Aorta (tissue), 5 donors: ENCODE measurements at regions not wholly inside any gene's neighbourhood (a gene's known extent, or its start where the extent isn't known, plus 50 kb on each side); places are given as distances from the start of the nearest gene placed in this dataset.

Source experiments
- ATAC-seq: fragments of 200-7000 bp; cut with Tn5 transposase; one replicate; pipeline ENCODE4 v1.9.1; 2022; ENCODE audit warnings: moderate library complexity; ENCODE audit not compliant: low FRiP score
- DNase-seq, 2 donors: peaks; one replicate each; pipeline ENCODE4 v3.0.0-alpha.2; 2020
- H3K27ac ChIP-seq, 2 donors: one replicate each; pipeline ENCODE4 v1.5.1; 2013; ENCODE audit warnings: low read length in 2 of 2, mild to moderate bottlenecking in 2 of 2, moderate library complexity in 2 of 2, control low read depth in 1 of 2, inconsistent platforms in 1 of 2, low read depth in 1 of 2
- H3K27me3 ChIP-seq, 2 donors: one replicate each; pipeline ENCODE4 v1.6.1; 2013; ENCODE audit warnings: control low read depth in 1 of 2, low read length in 1 of 2, mild to moderate bottlenecking in 1 of 2, moderate library complexity in 1 of 2; ENCODE audit not compliant: insufficient read depth in 2 of 2, control insufficient read depth in 1 of 2
- H3K36me3 ChIP-seq, 2 donors: one replicate each; pipeline ENCODE4 v1.6.1; 2013; ENCODE audit warnings: control low read depth in 1 of 2, low read length in 1 of 2, mild to moderate bottlenecking in 1 of 2; ENCODE audit not compliant: insufficient read depth in 2 of 2, control insufficient read depth in 1 of 2
- H3K4me1 ChIP-seq, 2 donors: one replicate each; pipeline ENCODE4 v1.6.1; 2013; ENCODE audit warnings: low read length in 2 of 2, control low read depth in 1 of 2, mild to moderate bottlenecking in 1 of 2, moderate library complexity in 1 of 2; ENCODE audit not compliant: insufficient read depth in 2 of 2, control insufficient read depth in 1 of 2
- H3K4me3 ChIP-seq, 2 donors: one replicate each; pipeline ENCODE4 v1.5.1; 2013; ENCODE audit warnings: low read length in 2 of 2, control low read depth in 1 of 2, mild to moderate bottlenecking in 1 of 2
- H3K9me3 ChIP-seq: one replicate; pipeline ENCODE4 v1.6.1; 2013; ENCODE audit warnings: mild to moderate bottlenecking, low read length; ENCODE audit not compliant: control insufficient read depth
- WGBS, 2 donors: extraction: QIAGEN DNeasy Blood & Tissue Kit; methylation state at CpG; one replicate each; pipeline ENCODE4 v1.1.7; 2013; 5-methylcytosine and 5-hydroxymethylcytosine counted together
- intact Hi-C, 2 donors: fragments of 100-400 bp; cut with DNase I; formaldehyde crosslinking; loops; one replicate each; pipeline versions ENCODE4 v1.14.2 to v1.15.0; 2022
- donor health status: healthy with polysubstance abuse.
- donor health status: Bipolar disorder and iron deficiency.
- donor health status: DM: no; HTN: no; CAD: no.
- donor health status: DM: no; HTN: no; CAD: no.
- donor health status: DM: yes; HTN: yes; CAD: no.

DNA sequence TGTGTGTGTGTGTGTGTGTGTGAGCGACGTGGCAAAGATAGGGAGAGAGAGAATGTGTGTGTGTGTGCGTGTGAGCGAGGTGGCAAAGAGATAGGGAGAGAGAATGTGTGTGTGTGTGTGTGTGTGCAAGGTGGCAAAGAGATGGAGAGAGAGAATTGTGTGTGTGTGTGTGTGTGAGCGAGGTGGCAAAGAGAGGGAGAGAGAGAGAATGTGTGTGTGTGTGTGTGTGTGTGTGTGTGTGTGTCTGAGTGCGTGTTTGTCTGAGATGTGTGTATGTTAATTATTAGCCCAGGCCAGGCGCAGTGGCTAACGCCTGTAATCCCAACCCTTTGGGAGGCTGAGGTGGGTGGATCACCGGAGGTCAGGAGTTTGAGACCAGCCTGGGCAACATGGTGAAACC is 154.6 kb upstream of the RGMA start:
- Histone ChIP-seq H3K4me1 (no peaks in the 10 kb centered on the region), H3K4me3 (no peak overlapping the region), H3K9me3 (no peaks in the 10 kb centered on the region), H3K27ac (no peak overlapping the region), H3K27me3 (no peaks in the 10 kb centered on the region), H3K36me3 (no peaks in the 10 kb centered on the region)
- no peak for DNase-seq
- ATAC-seq: no peak
- 77 to 91% methylated on average over 8 to 9 of the region's 9 CpGs for WGBS, 2 donors
- intact Hi-C loops: no loop called here

DNA sequence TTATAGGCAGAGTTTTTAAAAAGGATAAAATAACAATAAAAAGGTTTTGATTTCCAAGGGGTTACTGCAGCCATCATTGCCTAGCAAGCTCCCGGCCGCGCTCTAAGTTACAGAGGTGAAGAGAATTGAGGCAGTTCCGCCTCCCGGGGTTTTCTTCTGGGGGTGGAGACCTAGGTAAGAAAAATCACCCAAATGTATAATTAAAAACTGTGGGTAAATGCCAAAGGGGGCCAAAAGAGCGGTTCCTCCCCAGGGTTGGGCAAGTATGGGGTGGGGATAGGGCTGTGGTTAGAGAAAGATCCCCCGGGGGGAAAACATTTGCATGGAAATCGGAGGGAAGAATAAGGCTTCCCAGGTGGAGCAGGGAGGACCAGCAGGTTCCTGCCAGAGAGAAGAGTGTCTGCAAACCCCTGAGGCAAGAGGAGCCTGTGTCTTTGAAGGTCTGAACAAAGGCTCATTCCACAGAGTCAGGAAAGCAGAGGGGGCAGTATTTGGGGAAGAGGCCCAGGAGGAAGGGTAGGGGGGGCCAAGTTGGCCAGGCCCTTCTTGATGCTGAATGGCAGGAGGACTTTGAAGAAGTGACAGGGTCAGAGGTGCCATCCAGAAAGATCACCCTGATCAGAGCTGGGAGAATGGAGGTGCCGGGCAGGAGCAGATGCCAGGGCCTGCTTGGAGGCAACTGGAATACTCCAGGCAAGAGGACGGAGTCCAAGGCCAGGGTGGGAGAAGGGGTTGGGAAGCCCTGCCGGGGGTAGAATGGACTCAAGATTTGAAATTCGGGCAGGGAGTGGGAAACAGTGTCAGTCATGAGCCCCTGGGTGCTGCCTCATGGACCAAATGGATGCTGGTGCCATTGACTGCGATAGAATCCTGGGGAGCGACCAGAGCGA is 152.9 kb upstream of the RGMA start:
- no peak for ATAC-seq
- Histone ChIP-seq H3K27me3 (no peaks in the 10 kb centered on the region), H3K9me3 (no peaks in the 10 kb centered on the region), H3K4me3 (no peak overlapping the region), H3K36me3 (no peaks in the 10 kb centered on the region), H3K4me1 (no peaks in the 10 kb centered on the region), H3K27ac (no peak overlapping the region)
- intact Hi-C loops: no loop called here
- 88 to 89% methylated on average over 15 of the region's 15 CpGs for WGBS, 2 donors
- DNase-seq: no peak

- 93 to 95% methylated on average over 3 of the region's 3 CpGs for WGBS, 2 donors
- intact Hi-C loops: loop anchor here in 1 of 2 donors (10.0 kb wide), 1 partner anchor 65 kb away; no protein-coding TSS in a partner anchor
These were observed 151.0 kb upstream of the RGMA start for GRCh38 chr15:93239993-93240392.

DNA sequence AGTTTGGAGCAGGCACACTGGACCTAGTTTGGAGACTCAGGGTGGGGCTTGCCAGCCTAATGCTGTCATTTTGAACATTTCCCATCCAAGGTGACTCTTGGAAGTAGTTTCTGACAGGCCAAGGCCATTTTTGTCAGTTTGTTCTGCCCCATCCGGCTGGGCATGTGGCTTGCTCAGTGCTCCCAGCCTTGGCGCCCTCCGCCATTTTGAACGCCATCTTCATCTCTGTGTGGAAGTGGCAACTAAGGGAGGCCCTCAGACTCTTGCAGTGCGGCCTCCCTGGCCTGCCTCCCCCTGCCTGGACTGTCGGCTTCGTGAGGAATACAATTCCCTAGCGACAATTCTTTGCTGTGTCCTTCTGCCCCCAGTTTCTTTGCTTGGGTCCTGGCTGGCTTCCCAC is 150.6 kb upstream of the RGMA start:
- Histone ChIP-seq H3K4me3 (no peak overlapping the region), H3K4me1 (no peaks in the 10 kb centered on the region), H3K9me3 (no peaks in the 10 kb centered on the region), H3K27me3 (no peaks in the 10 kb centered on the region), H3K27ac (no peak overlapping the region), H3K36me3 (no peaks in the 10 kb centered on the region)
- no peak for ATAC-seq
- 96 to 99% methylated on average over 8 of the region's 8 CpGs for WGBS, 2 donors
- no peak for DNase-seq
- intact Hi-C loops: loop anchor here in 1 of 2 donors (10.0 kb wide), 1 partner anchor 65 kb away; no protein-coding TSS in a partner anchor

More at GRCh38 chr15:93239993-93240392, 151.0 kb upstream of the RGMA start:
- Histone ChIP-seq H3K4me3 (no peak overlapping the region), H3K36me3 (no peaks in the 10 kb centered on the region), H3K4me1 (no peaks in the 10 kb centered on the region), H3K27me3 (no peaks in the 10 kb centered on the region), H3K9me3 (no peaks in the 10 kb centered on the region), H3K27ac (no peak overlapping the region)
- DNase-seq (no peak), ATAC-seq (no peak)

DNA sequence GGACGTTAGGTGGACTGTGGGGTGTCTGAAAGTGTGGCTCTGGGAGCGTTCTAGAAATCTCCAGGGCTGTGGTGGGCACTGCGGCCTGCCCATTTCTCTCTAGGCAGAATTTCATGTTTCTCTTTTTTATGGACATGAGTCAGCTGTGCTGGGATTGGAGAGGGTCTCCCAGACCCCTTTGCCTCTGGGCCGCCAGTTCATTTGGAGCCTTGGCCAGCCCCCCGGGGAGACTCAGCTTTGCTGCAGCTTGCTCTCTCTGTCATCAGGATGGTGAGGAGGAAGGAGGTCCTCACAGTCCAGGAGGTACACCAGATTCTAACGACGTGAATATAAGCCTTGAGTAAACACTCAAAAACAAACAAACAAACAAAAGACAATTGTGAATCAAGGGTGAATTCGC is 149.6 kb upstream of the RGMA start:
- intact Hi-C loops: loop anchor here in 1 of 2 donors (10.0 kb wide), 1 partner anchor 64 kb away; no protein-coding TSS in a partner anchor
- Histone ChIP-seq H3K36me3 (no peaks in the 10 kb centered on the region), H3K4me3 (no peak overlapping the region), H3K27me3 (no peaks in the 10 kb centered on the region), H3K9me3 (no peaks in the 10 kb centered on the region), H3K4me1 (no peaks in the 10 kb centered on the region), H3K27ac (no peak overlapping the region)
- WGBS, 2 donors: 86 to 87% methylated on average over 8 of the region's 8 CpGs
- no peak for ATAC-seq
- DNase-seq: no peak

- no peaks in the 10 kb centered on the region for H3K27me3 ChIP-seq
- 78 to 80% methylated on average over 17 of the region's 17 CpGs for WGBS, 2 donors
- no peaks in the 10 kb centered on the region for H3K9me3 ChIP-seq
- intact Hi-C loops: loop anchor here in 1 of 2 donors (10.0 kb wide), 1 partner anchor 61 kb away; no protein-coding TSS in a partner anchor
- H3K4me3 ChIP-seq: no peak overlapping the region
- peak in 1 of 2 donors; percentile 81 for DNase-seq
- ATAC-seq: peak; percentile 40
- no peaks in the 10 kb centered on the region for H3K36me3 ChIP-seq
- no peak overlapping the region for H3K27ac ChIP-seq
- H3K4me1 ChIP-seq: no peaks in the 10 kb centered on the region
These were observed 147.1 kb upstream of the RGMA start for GRCh38 chr15:93235926-93236780.

DNA sequence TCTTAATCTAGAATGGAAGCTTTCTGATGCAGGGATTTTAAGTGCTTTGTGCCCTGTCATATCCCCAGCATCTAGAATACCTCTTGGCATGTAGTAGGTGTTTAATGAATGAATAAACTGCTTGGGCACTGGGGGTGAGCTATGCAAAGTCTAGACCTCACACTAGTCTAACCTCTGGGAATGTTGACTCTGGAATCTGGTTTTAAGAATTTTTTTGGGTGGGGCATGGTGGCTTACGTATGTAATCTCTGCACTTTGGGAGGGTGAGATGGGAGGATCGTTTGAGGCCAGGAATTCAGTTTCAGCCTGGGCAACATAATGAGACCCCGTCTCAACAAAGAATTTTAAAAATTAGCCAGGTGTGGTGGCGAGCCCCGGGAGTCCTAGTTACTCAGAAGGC is 146.3 kb upstream of the RGMA start:
- H3K4me1 ChIP-seq: no peaks in the 10 kb centered on the region
- WGBS, 2 donors: 58 to 64% methylated on average over 5 of the region's 5 CpGs
- no peaks in the 10 kb centered on the region for H3K27me3 ChIP-seq
- no peaks in the 10 kb centered on the region for H3K9me3 ChIP-seq
- no peak overlapping the region for H3K4me3 ChIP-seq
- no peaks in the 10 kb centered on the region for H3K36me3 ChIP-seq
- intact Hi-C loops: loop anchor here in 1 of 2 donors (10.0 kb wide), 1 partner anchor 60 kb away; no protein-coding TSS in a partner anchor
- DNase-seq (no peak), ATAC-seq (no peak)
- no peak overlapping the region for H3K27ac ChIP-seq

DNA sequence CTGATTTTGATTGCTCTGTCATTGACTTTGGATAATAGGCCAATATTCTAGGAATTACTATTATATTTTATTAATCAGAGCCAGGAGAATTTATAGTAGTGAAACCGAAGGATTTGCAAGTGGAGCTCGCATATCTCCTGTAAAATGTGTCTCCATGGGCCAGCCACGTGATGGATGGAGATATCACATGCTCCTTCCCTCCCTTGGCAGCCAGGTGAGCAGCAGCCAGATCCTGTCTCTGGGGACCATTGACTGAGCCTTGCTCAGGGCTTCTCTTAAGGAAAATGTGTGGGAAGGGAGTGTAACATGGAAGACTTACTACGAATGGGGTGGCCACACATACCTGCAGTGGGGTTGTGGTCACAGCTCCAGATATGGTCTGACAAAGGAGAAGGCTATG is 144.7 kb upstream of the RGMA start:
- WGBS, 2 donors: 85 to 93% methylated on average over 4 of the region's 4 CpGs
- ATAC-seq (no peak), DNase-seq (no peak)
- Histone ChIP-seq H3K9me3 (no peaks in the 10 kb centered on the region), H3K4me3 (no peak overlapping the region), H3K4me1 (no peaks in the 10 kb centered on the region), H3K27me3 (no peaks in the 10 kb centered on the region), H3K36me3 (no peaks in the 10 kb centered on the region), H3K27ac (no peak overlapping the region)
- intact Hi-C loops: loop anchor here in 1 of 2 donors (10.0 kb wide), 1 partner anchor 59 kb away; no protein-coding TSS in a partner anchor
